MM.1S (cell line): ENCODE measurements at regions not wholly inside any gene's neighbourhood (a gene's known extent, or its start where the extent isn't known, plus 50 kb on each side); places are given as distances from the start of the nearest gene placed in this dataset.

Source experiments
- CTCF ChIP-seq: fragments of 300-600 bp; sonication (generic); IDR thresholded peaks from 2 replicates; pipeline ENCODE4 v1.5.1; 2016; ENCODE audit warnings: antibody characterized with exemption, low read length, mixed read lengths
- EZH2 ChIP-seq: fragments of 300-600 bp; sonication (generic); optimal IDR thresholded peaks from 2 replicates; pipeline ENCODE3; 2017; ENCODE audit warnings: low read depth, mild to moderate bottlenecking, antibody characterized with exemption, low read length, mixed read lengths

DNA sequence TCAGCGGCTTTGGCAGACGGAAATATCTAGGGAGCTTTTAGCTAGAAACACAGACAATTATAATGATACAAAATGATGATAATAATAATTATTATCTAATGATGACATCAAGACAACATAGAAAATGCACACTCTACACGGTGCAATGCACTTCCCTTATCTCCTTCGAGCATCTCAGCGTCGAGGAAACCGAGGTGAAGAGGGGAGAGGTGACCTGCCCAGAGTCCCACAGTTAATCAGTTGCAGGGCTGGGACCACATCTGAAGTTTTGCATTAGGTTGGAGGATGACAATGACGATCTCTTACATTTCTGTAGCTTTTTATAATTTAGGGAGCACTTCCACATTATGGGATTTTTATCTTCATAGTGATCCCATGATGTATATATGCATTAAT lies 130.2 kb downstream of the PAPOLA start:
- no peak for TF ChIP-seq CTCF
- TF ChIP-seq EZH2, result no peak
